ENCODE measurements at regions not wholly inside any gene's neighbourhood (a gene's known extent, or its start where the extent isn't known, plus 50 kb on each side); places are given as distances from the start of the nearest gene placed in this dataset.

- TF ChIP-seq CTCF (conservative IDR thresholded peaks at IDR 0.05; ENCODE audit: low read depth, low read length) (no peak), POLR2A (IDR thresholded peaks at IDR 0.05; ENCODE audit: low read depth, low read length) (no peak), USF2 (IDR thresholded peaks at IDR 0.05; ENCODE audit: low read depth, low read length) (no peak), SMC3 (IDR thresholded peaks at IDR 0.05; ENCODE audit: low read depth, low read length) (no peak), FOS (IDR thresholded peaks at IDR 0.05; ENCODE audit: low read depth, low read length) (no peak), BHLHE40 (IDR thresholded peaks at IDR 0.05; ENCODE audit: low read depth, low read length) (no peak), RAD21 (IDR thresholded peaks at IDR 0.05; ENCODE audit: low read length) (no peak), RCOR1 (IDR thresholded peaks at IDR 0.05; ENCODE audit: insufficient replicate concordance, low read length) (no peak)
Measured at GRCh38 chr13:48159826-48160225, 64.9 kb upstream of the MED4 start.

Measured in IMR-90 (cell line).